ENCODE measurements at regions not wholly inside any gene's neighbourhood (a gene's known extent, or its start where the extent isn't known, plus 50 kb on each side); places are given as distances from the start of the nearest gene placed in this dataset.

DNA sequence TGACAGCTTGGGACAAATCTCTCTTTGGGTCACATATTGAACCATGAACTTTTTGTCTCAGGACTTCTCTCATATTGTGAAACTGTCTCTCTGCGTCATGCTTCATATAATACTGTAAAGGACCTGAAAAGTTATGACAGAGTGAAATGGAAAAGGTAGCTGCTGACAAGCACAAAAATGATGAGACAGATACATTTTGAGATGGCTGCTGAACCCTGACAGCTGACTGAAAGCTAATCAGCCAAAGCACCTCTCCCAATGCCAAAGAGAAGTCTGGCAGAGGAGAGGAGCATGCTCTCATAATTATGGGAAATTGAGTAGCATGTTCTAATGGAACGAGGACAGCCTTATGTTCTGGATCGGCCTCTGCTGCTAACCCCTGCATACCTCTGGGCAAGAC is 873.4 kb upstream of the ADGRL3 start:
- WGBS (ENCODE audit: extremely low coverage, insufficient read length, low lambda C conversion rate) = no CpG with 5 or more reads among the region's 3 CpGs
- Histone ChIP-seq H3K27me3 (ENCODE audit: insufficient read depth, low read length) (no peaks in the 10 kb centered on the region), H3K23me2 (ENCODE audit: insufficient read length, low read depth, low read length, poor library complexity, severe bottlenecking) (no peaks in the 10 kb centered on the region), H4K91ac (ENCODE audit: insufficient read length, low read depth, low read length) (no peak overlapping the region), H3K79me1 (ENCODE audit: insufficient read depth, low read depth, low read length, poor library complexity, severe bottlenecking) (no peaks in the 10 kb centered on the region), H3K27ac (ENCODE audit: insufficient read length, low read depth, low read length) (no peak overlapping the region), H3K18ac (ENCODE audit: insufficient read length, low read depth, low read length) (no peak overlapping the region), H3K14ac (ENCODE audit: insufficient read depth, low read length) (no peak overlapping the region), H4K8ac (replicated peaks; ENCODE audit: insufficient read length, low read depth, low read length) (no peak overlapping the region), H2AK5ac (ENCODE audit: insufficient read length, low read length) (no peak overlapping the region), H3K4ac (ENCODE audit: low read depth, low read length) (no peak overlapping the region), H2BK12ac (ENCODE audit: insufficient read length, low read depth, low read length) (no peak overlapping the region), H2BK20ac (ENCODE audit: low read depth, low read length, poor library complexity, severe bottlenecking) (no peak overlapping the region), H2BK15ac (ENCODE audit: low read depth, low read length) (no peak overlapping the region), H3K4me2 (ENCODE audit: insufficient read depth, insufficient read length, low read length) (no peak overlapping the region), H2AFZ (ENCODE audit: low read length) (no peak overlapping the region), H3K79me2 (ENCODE audit: insufficient read depth, low read length) (no peaks in the 10 kb centered on the region), H3K9ac (ENCODE audit: extremely low read depth, insufficient read length, low read length) (no peak overlapping the region), H3K4me1 (ENCODE audit: insufficient read depth, low read length) (no peaks in the 10 kb centered on the region), H3K23ac (ENCODE audit: insufficient read length, low read depth, low read length) (no peak overlapping the region), H3K56ac (ENCODE audit: insufficient read length, low read depth, low read length) (no peak overlapping the region), H3T11ph (ENCODE audit: low read length) (no peak overlapping the region), H4K5ac (ENCODE audit: insufficient read length, low read depth, low read length) (no peak overlapping the region), H2BK5ac (ENCODE audit: insufficient read length, low read length) (no peak overlapping the region), H2BK120ac (ENCODE audit: low read depth, low read length, poor library complexity, severe bottlenecking) (no peak overlapping the region), H4K20me1 (ENCODE audit: control insufficient read depth, insufficient read depth, insufficient read length) (no peaks in the 10 kb centered on the region), H3K9me3 (ENCODE audit: control insufficient read depth, low read depth, low read length) (no peaks in the 10 kb centered on the region)
- Mint-ChIP-seq H3K27ac (no peak overlapping the region), H3K4me3 (no peak overlapping the region), H3K36me3 (ENCODE audit: insufficient read depth in 1 of 3, low read depth in 3 of 3) (no peaks in the 10 kb centered on the region), H3K9me3 (no peaks in the 10 kb centered on the region), H3K27me3 (ENCODE audit: low read depth) (no peaks in the 10 kb centered on the region), H3K4me1 (no peaks in the 10 kb centered on the region)
- TF ChIP-seq, protein P1, sequence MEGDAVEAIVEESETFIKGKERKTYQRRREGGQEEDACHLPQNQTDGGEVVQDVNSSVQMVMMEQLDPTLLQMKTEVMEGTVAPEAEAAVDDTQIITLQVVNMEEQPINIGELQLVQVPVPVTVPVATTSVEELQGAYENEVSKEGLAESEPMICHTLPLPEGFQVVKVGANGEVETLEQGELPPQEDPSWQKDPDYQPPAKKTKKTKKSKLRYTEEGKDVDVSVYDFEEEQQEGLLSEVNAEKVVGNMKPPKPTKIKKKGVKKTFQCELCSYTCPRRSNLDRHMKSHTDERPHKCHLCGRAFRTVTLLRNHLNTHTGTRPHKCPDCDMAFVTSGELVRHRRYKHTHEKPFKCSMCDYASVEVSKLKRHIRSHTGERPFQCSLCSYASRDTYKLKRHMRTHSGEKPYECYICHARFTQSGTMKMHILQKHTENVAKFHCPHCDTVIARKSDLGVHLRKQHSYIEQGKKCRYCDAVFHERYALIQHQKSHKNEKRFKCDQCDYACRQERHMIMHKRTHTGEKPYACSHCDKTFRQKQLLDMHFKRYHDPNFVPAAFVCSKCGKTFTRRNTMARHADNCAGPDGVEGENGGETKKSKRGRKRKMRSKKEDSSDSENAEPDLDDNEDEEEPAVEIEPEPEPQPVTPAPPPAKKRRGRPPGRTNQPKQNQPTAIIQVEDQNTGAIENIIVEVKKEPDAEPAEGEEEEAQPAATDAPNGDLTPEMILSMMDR (conservative IDR thresholded peaks at IDR 0.05) = no peak
- DNase-seq = no peak

Data from H9 (cell line).